Body of pancreas (tissue), 4 donors: ENCODE measurements at regions not wholly inside any gene's neighbourhood (a gene's known extent, or its start where the extent isn't known, plus 50 kb on each side); places are given as distances from the start of the nearest gene placed in this dataset.
A peak's percentile ranks its signal among the peaks of the same experiment; 100 is the strongest.

Experiments
- ATAC-seq: fragments of 150-250 bp; one replicate; pipeline ENCODE4 v1.9.1; 2016
- DNase-seq, 4 donors: peaks; one replicate each; pipeline ENCODE4 v3.0.0-alpha.2; 2019
- H3K27ac ChIP-seq, 4 donors: fragments of 200-600 bp; sonication (generic); 1 replicate in 3 of 4; 2 replicates in 1 of 4; pipeline versions ENCODE4 v1.5.1 to v1.6.1; 2016 to 2019; ENCODE audit warnings: mild to moderate bottlenecking in 1 of 4, mixed read lengths in 1 of 4, moderate library complexity in 1 of 4
- H3K27me3 ChIP-seq, 2 donors: fragments of 200-600 bp; sonication (generic); one replicate each; pipeline ENCODE4 v1.6.0; 2016; ENCODE audit warnings: mild to moderate bottlenecking in 1 of 2
- H3K36me3 ChIP-seq, 2 donors: fragments of 200-600 bp; sonication (generic); replicated peaks in 1 of 2; 2 replicates each; pipeline ENCODE4 v1.5.1; 2016; ENCODE audit warnings: low read depth in 2 of 2; ENCODE audit not compliant: insufficient read depth in 1 of 2
- H3K4me1 ChIP-seq: fragments of 200-600 bp; sonication (generic); one replicate; pipeline ENCODE4 v1.6.0; 2016
- H3K4me3 ChIP-seq, 2 donors: fragments of 200-600 bp; sonication (generic); 1 replicate in 1 of 2; 2 replicates in 1 of 2; pipeline ENCODE4 v1.5.1; 2016 to 2019
- H3K9me3 ChIP-seq, 3 donors: fragments of 200-600 bp; sonication (generic); 1 replicate in 2 of 3; 2 replicates in 1 of 3; pipeline ENCODE4 v1.5.1; 2016
- CTCF ChIP-seq, 7 experiments: fragments of 450-650 bp in 4 of 7; fragments of 200-600 bp in 3 of 7; sonication (generic) in 3 of 7; IDR thresholded peaks; one replicate each; pipeline ENCODE4 v1.5.1; 2016 to 2019; ENCODE audit warnings: antibody characterized with exemption in 7 of 7
- POLR2A ChIP-seq, 3 donors: fragments of 450-650 bp; IDR thresholded peaks; one replicate each; pipeline ENCODE4 v1.6.1; 2016; ENCODE audit warnings: antibody characterized with exemption in 3 of 3, mild to moderate bottlenecking in 2 of 3
- WGBS, 2 donors: methylation state at CpG; one replicate each; pipeline ENCODE4 v1.1.5; 2017; 5-methylcytosine and 5-hydroxymethylcytosine counted together
- intact Hi-C: fragments of 100-400 bp; cut with DNase I; formaldehyde crosslinking; loops from one replicate; pipeline ENCODE4 v1.15.1; 2023

- intact Hi-C loops, result no loop called here
- H3K36me3 ChIP-seq, result no peaks in the 10 kb centered on the region
- no peaks in the 10 kb centered on the region for H3K4me1 ChIP-seq
- WGBS, 2 donors, result 55 to 61% methylated on average over 5 of the region's 5 CpGs
- no peak overlapping the region for H3K4me3 ChIP-seq
- no peaks in the 10 kb centered on the region for H3K9me3 ChIP-seq
- no peak for ATAC-seq
- DNase-seq, result no peak
- no peaks in the 10 kb centered on the region for H3K27me3 ChIP-seq
- TF ChIP-seq POLR2A (IDR thresholded peaks at IDR 0.05), result no peak
- TF ChIP-seq CTCF (IDR thresholded peaks at IDR 0.05), result no peak
- no peak overlapping the region for H3K27ac ChIP-seq
These were observed 723.7 kb downstream of the DCDC2C start for GRCh38 chr2:4427083-4427482.

GRCh38 chr2:4445821-4446220 is 742.4 kb downstream of the DCDC2C start:
- intact Hi-C loops, result no loop called here
- no peak overlapping the region for H3K4me3 ChIP-seq
- DNase-seq (peak in 3 of 4 donors; percentile 14 to 23 (median 18)), ATAC-seq (no peak)
- no peaks in the 10 kb centered on the region for H3K9me3 ChIP-seq
- H3K4me1 ChIP-seq, result peaks cover 10% of the 10 kb centered on the region
- H3K27me3 ChIP-seq, result no peaks in the 10 kb centered on the region
- 32% methylated on average over 8 of the region's 8 CpGs for WGBS, 2 donors
- TF ChIP-seq CTCF (IDR thresholded peaks at IDR 0.05), result no peak
- no peak for TF ChIP-seq POLR2A (IDR thresholded peaks at IDR 0.05)
- H3K27ac ChIP-seq, result no peak overlapping the region
- no peaks in the 10 kb centered on the region for H3K36me3 ChIP-seq

- Histone ChIP-seq H3K27me3 (no peaks in the 10 kb centered on the region), H3K4me3 (no peak overlapping the region), H3K4me1 (no peaks in the 10 kb centered on the region), H3K9me3 (no peaks in the 10 kb centered on the region), H3K27ac (no peak overlapping the region), H3K36me3 (no peaks in the 10 kb centered on the region)
- ATAC-seq, result no peak
- TF ChIP-seq POLR2A (IDR thresholded peaks at IDR 0.05), result no peak
- no peak for DNase-seq
- 81 to 89% methylated on average over 6 of the region's 6 CpGs for WGBS, 2 donors
- intact Hi-C loops, result no loop called here
These were observed 751.5 kb downstream of the DCDC2C start for GRCh38 chr2:4454907-4455306.

- no peak for ATAC-seq
- intact Hi-C loops, result no loop called here
- WGBS, 2 donors, result 60 to 69% methylated on average over 3 of the region's 3 CpGs
These were observed 752.2 kb downstream of the DCDC2C start for GRCh38 chr2:4455486-4456155.

GRCh38 chr2:4464634-4465266 is 761.4 kb downstream of the DCDC2C start:
- no peak overlapping the region for H3K27ac ChIP-seq
- no peaks in the 10 kb centered on the region for H3K36me3 ChIP-seq
- H3K4me1 ChIP-seq, result no peaks in the 10 kb centered on the region
- no peak for DNase-seq
- 70 to 74% methylated on average over 12 of the region's 12 CpGs for WGBS, 2 donors
- H3K27me3 ChIP-seq, result no peaks in the 10 kb centered on the region
- no peak overlapping the region for H3K4me3 ChIP-seq
- ATAC-seq, result no peak
- H3K9me3 ChIP-seq, result no peaks in the 10 kb centered on the region
- intact Hi-C loops, result no loop called here
- TF ChIP-seq CTCF (IDR thresholded peaks at IDR 0.05) (no peak), POLR2A (IDR thresholded peaks at IDR 0.05) (no peak)

More at GRCh38 chr2:4455486-4456155, 752.2 kb downstream of the DCDC2C start:
- H3K27ac ChIP-seq, result no peak overlapping the region
- H3K4me3 ChIP-seq, result no peak overlapping the region
- no peak for TF ChIP-seq CTCF (IDR thresholded peaks at IDR 0.05)
- no peak for TF ChIP-seq POLR2A (IDR thresholded peaks at IDR 0.05)
- no peak for DNase-seq
- no peaks in the 10 kb centered on the region for H3K27me3 ChIP-seq
- no peaks in the 10 kb centered on the region for H3K4me1 ChIP-seq
- no peaks in the 10 kb centered on the region for H3K36me3 ChIP-seq
- H3K9me3 ChIP-seq, result no peaks in the 10 kb centered on the region
